ENCODE measurements at regions not wholly inside any gene's neighbourhood (a gene's known extent, or its start where the extent isn't known, plus 50 kb on each side); places are given as distances from the start of the nearest gene placed in this dataset.

DNA sequence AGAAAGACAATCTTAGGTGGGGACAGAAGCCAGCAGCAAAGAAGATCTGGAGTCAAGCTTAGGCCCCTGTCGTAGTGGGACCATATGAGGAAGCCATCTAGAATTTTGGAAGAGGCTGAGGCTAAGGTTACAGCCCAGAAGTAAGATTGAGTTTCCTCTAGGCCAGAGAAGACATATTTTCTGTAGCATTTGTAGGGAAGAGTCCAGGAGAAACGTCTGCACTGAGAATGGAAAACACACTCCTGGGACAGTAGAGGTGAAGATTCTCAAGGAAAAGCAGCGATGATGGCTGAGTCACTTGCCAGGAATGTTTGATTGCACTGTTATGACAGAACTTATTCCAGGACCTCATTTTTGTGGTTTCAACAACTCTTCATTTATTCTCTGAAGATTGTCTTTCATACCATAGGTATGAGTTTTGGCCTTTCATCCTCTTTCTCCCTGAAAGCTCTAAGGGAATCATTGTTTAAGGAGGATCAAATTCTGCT lies 107.2 kb downstream of the GTPBP8 start:
- TF ChIP-seq SP1 (IDR thresholded peaks at IDR 0.05) (no peak), RAD21 (IDR thresholded peaks at IDR 0.05) (no peak), YY1 (IDR thresholded peaks at IDR 0.05) (no peak), HNF4G (IDR thresholded peaks at IDR 0.05) (no peak), HNF4A (conservative IDR thresholded peaks at IDR 0.05) (no peak), RXRA (IDR thresholded peaks at IDR 0.05) (no peak), FOXA1 (IDR thresholded peaks at IDR 0.05) (no peak), NR2F2 (IDR thresholded peaks at IDR 0.05) (no peak), TAF1 (conservative IDR thresholded peaks at IDR 0.05) (no peak), FOXA2 (IDR thresholded peaks at IDR 0.05) (no peak), GABPA (IDR thresholded peaks at IDR 0.05 in 1 of 2, conservative IDR thresholded peaks at IDR 0.05 in 1 of 2) (no peak)
- TF ChIP-seq, protein P1, sequence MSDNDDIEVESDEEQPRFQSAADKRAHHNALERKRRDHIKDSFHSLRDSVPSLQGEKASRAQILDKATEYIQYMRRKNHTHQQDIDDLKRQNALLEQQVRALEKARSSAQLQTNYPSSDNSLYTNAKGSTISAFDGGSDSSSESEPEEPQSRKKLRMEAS (IDR thresholded peaks at IDR 0.05) = no peak
- TF ChIP-seq, protein P2, sequence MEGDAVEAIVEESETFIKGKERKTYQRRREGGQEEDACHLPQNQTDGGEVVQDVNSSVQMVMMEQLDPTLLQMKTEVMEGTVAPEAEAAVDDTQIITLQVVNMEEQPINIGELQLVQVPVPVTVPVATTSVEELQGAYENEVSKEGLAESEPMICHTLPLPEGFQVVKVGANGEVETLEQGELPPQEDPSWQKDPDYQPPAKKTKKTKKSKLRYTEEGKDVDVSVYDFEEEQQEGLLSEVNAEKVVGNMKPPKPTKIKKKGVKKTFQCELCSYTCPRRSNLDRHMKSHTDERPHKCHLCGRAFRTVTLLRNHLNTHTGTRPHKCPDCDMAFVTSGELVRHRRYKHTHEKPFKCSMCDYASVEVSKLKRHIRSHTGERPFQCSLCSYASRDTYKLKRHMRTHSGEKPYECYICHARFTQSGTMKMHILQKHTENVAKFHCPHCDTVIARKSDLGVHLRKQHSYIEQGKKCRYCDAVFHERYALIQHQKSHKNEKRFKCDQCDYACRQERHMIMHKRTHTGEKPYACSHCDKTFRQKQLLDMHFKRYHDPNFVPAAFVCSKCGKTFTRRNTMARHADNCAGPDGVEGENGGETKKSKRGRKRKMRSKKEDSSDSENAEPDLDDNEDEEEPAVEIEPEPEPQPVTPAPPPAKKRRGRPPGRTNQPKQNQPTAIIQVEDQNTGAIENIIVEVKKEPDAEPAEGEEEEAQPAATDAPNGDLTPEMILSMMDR (IDR thresholded peaks at IDR 0.05; ENCODE audit: low read depth, low read length, missing input control) = no peak
- TF ChIP-seq, protein P3, sequence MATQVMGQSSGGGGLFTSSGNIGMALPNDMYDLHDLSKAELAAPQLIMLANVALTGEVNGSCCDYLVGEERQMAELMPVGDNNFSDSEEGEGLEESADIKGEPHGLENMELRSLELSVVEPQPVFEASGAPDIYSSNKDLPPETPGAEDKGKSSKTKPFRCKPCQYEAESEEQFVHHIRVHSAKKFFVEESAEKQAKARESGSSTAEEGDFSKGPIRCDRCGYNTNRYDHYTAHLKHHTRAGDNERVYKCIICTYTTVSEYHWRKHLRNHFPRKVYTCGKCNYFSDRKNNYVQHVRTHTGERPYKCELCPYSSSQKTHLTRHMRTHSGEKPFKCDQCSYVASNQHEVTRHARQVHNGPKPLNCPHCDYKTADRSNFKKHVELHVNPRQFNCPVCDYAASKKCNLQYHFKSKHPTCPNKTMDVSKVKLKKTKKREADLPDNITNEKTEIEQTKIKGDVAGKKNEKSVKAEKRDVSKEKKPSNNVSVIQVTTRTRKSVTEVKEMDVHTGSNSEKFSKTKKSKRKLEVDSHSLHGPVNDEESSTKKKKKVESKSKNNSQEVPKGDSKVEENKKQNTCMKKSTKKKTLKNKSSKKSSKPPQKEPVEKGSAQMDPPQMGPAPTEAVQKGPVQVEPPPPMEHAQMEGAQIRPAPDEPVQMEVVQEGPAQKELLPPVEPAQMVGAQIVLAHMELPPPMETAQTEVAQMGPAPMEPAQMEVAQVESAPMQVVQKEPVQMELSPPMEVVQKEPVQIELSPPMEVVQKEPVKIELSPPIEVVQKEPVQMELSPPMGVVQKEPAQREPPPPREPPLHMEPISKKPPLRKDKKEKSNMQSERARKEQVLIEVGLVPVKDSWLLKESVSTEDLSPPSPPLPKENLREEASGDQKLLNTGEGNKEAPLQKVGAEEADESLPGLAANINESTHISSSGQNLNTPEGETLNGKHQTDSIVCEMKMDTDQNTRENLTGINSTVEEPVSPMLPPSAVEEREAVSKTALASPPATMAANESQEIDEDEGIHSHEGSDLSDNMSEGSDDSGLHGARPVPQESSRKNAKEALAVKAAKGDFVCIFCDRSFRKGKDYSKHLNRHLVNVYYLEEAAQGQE (IDR thresholded peaks at IDR 0.05) = no peak
- Histone ChIP-seq H3K36me3 (ENCODE audit: control insufficient read depth in 4 of 4, insufficient read depth in 3 of 4, low read depth in 1 of 4, low read length in 3 of 4) (no peaks in the 10 kb centered on the region), H3K9ac (ENCODE audit: low read depth in 1 of 2, low read length in 2 of 2) (no peak overlapping the region), H3K9me3 (ENCODE audit: control insufficient read depth in 4 of 4, low read length in 3 of 4) (no peaks in the 10 kb centered on the region), H3K4me1 (ENCODE audit: control insufficient read depth in 4 of 4, insufficient read depth in 4 of 4, low read length in 3 of 4) (no peaks in the 10 kb centered on the region), H3K27me3 (ENCODE audit: control insufficient read depth in 4 of 4, insufficient read depth in 4 of 4, low read length in 3 of 4) (no peaks in the 10 kb centered on the region), H3K4me3 (ENCODE audit: low read depth in 1 of 3, low read length in 3 of 3) (no peak overlapping the region), H3K27ac (ENCODE audit: low read depth in 1 of 2, low read length in 2 of 2) (no peak overlapping the region)
- 90% methylated on average over 3 of the region's 3 CpGs for WGBS
- no peak for DNase-seq (ENCODE audit: low spot score)

DNA sequence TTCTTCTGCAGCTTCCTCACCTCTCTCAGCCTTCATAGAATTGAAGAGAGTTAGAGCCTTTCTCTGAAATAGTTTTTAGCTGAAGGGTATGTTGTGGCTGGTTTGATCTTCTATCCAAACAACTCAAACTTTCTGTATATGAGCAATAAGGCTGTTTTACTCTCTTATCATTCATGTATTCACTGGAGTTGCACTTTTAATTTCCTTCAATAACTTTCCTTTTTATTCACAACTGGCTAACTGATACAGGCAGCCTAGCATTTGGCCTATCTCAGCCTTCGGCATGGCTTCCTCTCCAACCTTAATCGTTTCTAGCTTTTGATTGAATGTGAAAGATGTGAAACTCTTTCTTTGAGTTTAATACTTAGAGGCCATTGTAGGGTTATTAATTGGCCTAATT lies 109.3 kb downstream of the GTPBP8 start:
- H3K4me3 ChIP-seq (ENCODE audit: low read depth in 1 of 3, low read length in 3 of 3) = no peak overlapping the region
- 94% methylated on average over 2 of the region's 2 CpGs for WGBS
- no peak for TF ChIP-seq SP1 (IDR thresholded peaks at IDR 0.05)
- TF ChIP-seq EGR1 (IDR thresholded peaks at IDR 0.05; ENCODE audit: low read depth in 2 of 2) = no peak
- no peak for TF ChIP-seq HNF4G (IDR thresholded peaks at IDR 0.05)
- TF ChIP-seq FOXA2 (IDR thresholded peaks at IDR 0.05) = no peak
- TF ChIP-seq, protein P3 (IDR thresholded peaks at IDR 0.05) = no peak
- no peak for TF ChIP-seq FOXA1 (IDR thresholded peaks at IDR 0.05)
- TF ChIP-seq HNF4A (conservative IDR thresholded peaks at IDR 0.05) = no peak
- no peak for TF ChIP-seq RXRA (IDR thresholded peaks at IDR 0.05)
- no peak for TF ChIP-seq YY1 (IDR thresholded peaks at IDR 0.05)
- TF ChIP-seq, protein P1 (IDR thresholded peaks at IDR 0.05) = no peak
- TF ChIP-seq, protein P4, sequence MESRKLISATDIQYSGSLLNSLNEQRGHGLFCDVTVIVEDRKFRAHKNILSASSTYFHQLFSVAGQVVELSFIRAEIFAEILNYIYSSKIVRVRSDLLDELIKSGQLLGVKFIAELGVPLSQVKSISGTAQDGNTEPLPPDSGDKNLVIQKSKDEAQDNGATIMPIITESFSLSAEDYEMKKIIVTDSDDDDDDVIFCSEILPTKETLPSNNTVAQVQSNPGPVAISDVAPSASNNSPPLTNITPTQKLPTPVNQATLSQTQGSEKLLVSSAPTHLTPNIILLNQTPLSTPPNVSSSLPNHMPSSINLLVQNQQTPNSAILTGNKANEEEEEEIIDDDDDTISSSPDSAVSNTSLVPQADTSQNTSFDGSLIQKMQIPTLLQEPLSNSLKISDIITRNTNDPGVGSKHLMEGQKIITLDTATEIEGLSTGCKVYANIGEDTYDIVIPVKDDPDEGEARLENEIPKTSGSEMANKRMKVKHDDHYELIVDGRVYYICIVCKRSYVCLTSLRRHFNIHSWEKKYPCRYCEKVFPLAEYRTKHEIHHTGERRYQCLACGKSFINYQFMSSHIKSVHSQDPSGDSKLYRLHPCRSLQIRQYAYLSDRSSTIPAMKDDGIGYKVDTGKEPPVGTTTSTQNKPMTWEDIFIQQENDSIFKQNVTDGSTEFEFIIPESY (IDR thresholded peaks at IDR 0.05) = no peak
- TF ChIP-seq, protein P5, sequence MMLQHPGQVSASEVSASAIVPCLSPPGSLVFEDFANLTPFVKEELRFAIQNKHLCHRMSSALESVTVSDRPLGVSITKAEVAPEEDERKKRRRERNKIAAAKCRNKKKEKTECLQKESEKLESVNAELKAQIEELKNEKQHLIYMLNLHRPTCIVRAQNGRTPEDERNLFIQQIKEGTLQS (IDR thresholded peaks at IDR 0.05) = no peak
- TF ChIP-seq TAF1 (conservative IDR thresholded peaks at IDR 0.05) = no peak
- TF ChIP-seq GABPA (IDR thresholded peaks at IDR 0.05 in 1 of 2, conservative IDR thresholded peaks at IDR 0.05 in 1 of 2) = no peak
- TF ChIP-seq NR2F2 (IDR thresholded peaks at IDR 0.05) = no peak
- no peak for TF ChIP-seq RAD21 (IDR thresholded peaks at IDR 0.05)

More for the DNA sequence above, 109.3 kb downstream of the GTPBP8 start:
- no peak for DNase-seq (ENCODE audit: low spot score)
- H3K4me1 ChIP-seq (ENCODE audit: control insufficient read depth in 4 of 4, insufficient read depth in 4 of 4, low read length in 3 of 4) = no peaks in the 10 kb centered on the region
- no peaks in the 10 kb centered on the region for H3K36me3 ChIP-seq (ENCODE audit: control insufficient read depth in 4 of 4, insufficient read depth in 3 of 4, low read depth in 1 of 4, low read length in 3 of 4)
- H3K27ac ChIP-seq (ENCODE audit: low read depth in 1 of 2, low read length in 2 of 2) = no peak overlapping the region
- no peak overlapping the region for H3K9ac ChIP-seq (ENCODE audit: low read depth in 1 of 2, low read length in 2 of 2)
- H3K27me3 ChIP-seq (ENCODE audit: control insufficient read depth in 4 of 4, insufficient read depth in 4 of 4, low read length in 3 of 4) = no peaks in the 10 kb centered on the region
- no peaks in the 10 kb centered on the region for H3K9me3 ChIP-seq (ENCODE audit: control insufficient read depth in 4 of 4, low read length in 3 of 4)
